Liver (tissue), 8 donors: ENCODE measurements at regions not wholly inside any gene's neighbourhood (a gene's known extent, or its start where the extent isn't known, plus 50 kb on each side); places are given as distances from the start of the nearest gene placed in this dataset.

Experiments used
- DNase-seq: peaks from one replicate; pipeline ENCODE4 v3.0.0-alpha.2; 2017; ENCODE audit warnings: low spot score
- H3K27ac ChIP-seq, 2 donors: one replicate each; pipeline ENCODE4 v1.7.0; 2013; ENCODE audit warnings: inconsistent platforms in 2 of 2, low read length in 2 of 2, control low read depth in 1 of 2, low read depth in 1 of 2, mild to moderate bottlenecking in 1 of 2
- H3K27me3 ChIP-seq, 4 donors: one replicate each; pipeline versions ENCODE4 v1.6.1 to v1.7.0; 2013; ENCODE audit warnings: low read length in 3 of 4, inconsistent platforms in 1 of 4, mild to moderate bottlenecking in 1 of 4, moderate library complexity in 1 of 4; ENCODE audit not compliant: control insufficient read depth in 4 of 4, insufficient read depth in 4 of 4
- H3K36me3 ChIP-seq, 4 donors: one replicate each; pipeline versions ENCODE4 v1.6.1 to v1.7.0; 2013; ENCODE audit warnings: low read length in 3 of 4, mild to moderate bottlenecking in 3 of 4, low read depth in 1 of 4, moderate library complexity in 1 of 4; ENCODE audit not compliant: control insufficient read depth in 4 of 4, insufficient read depth in 3 of 4
- H3K4me1 ChIP-seq, 4 donors: one replicate each; pipeline versions ENCODE4 v1.6.1 to v1.7.0; 2013; ENCODE audit warnings: low read length in 3 of 4, mild to moderate bottlenecking in 3 of 4, moderate library complexity in 1 of 4; ENCODE audit not compliant: control insufficient read depth in 4 of 4, insufficient read depth in 4 of 4
- H3K4me3 ChIP-seq, 3 donors: one replicate each; pipeline versions ENCODE4 v1.6.1 to v1.7.0; 2013; ENCODE audit warnings: low read length in 3 of 3, control low read depth in 1 of 3, low read depth in 1 of 3, mild to moderate bottlenecking in 1 of 3
- H3K9ac ChIP-seq, 2 donors: one replicate each; pipeline ENCODE4 v1.7.0; 2013; ENCODE audit warnings: low read length in 2 of 2, mild to moderate bottlenecking in 2 of 2, moderate library complexity in 2 of 2, control low read depth in 1 of 2, low read depth in 1 of 2
- H3K9me3 ChIP-seq, 4 donors: one replicate each; pipeline versions ENCODE4 v1.6.1 to v1.7.0; 2013; ENCODE audit warnings: low read length in 3 of 4; ENCODE audit not compliant: control insufficient read depth in 4 of 4
- EGR1 ChIP-seq, 2 donors: IDR thresholded peaks; 2 replicates each; pipeline ENCODE4 v1.6.1; 2016 to 2018; ENCODE audit warnings: antibody characterized with exemption in 2 of 2, low read depth in 2 of 2
- FOXA1 ChIP-seq: IDR thresholded peaks from 2 replicates; pipeline ENCODE4 v1.6.1; 2016; ENCODE audit warnings: antibody characterized with exemption
- FOXA2 ChIP-seq: IDR thresholded peaks from 2 replicates; pipeline ENCODE4 v1.6.1; 2016; ENCODE audit warnings: antibody characterized with exemption
- GABPA ChIP-seq, 2 donors: IDR thresholded peaks in 1 of 2; conservative IDR thresholded peaks in 1 of 2; 2 replicates each; pipeline ENCODE4 v1.6.1; 2016; ENCODE audit warnings: antibody characterized with exemption in 2 of 2, mild to moderate bottlenecking in 1 of 2, moderate library complexity in 1 of 2
- HNF4A ChIP-seq, 2 donors: conservative IDR thresholded peaks; 2 replicates each; pipeline ENCODE4 v1.6.1; 2016; ENCODE audit warnings: antibody characterized with exemption in 2 of 2, mild to moderate bottlenecking in 2 of 2
- HNF4G ChIP-seq: IDR thresholded peaks from 2 replicates; pipeline ENCODE4 v1.6.1; 2016; ENCODE audit warnings: antibody characterized with exemption
- JUND ChIP-seq, 2 donors: IDR thresholded peaks; 2 replicates each; pipeline ENCODE4 v1.6.1; 2016; ENCODE audit warnings: antibody characterized with exemption in 2 of 2
- NR2F2 ChIP-seq: IDR thresholded peaks from 2 replicates; pipeline ENCODE4 v1.6.1; 2016; ENCODE audit warnings: antibody characterized with exemption
- RAD21 ChIP-seq, 2 donors: IDR thresholded peaks; 2 replicates each; pipeline ENCODE4 v1.6.1; 2016; ENCODE audit warnings: antibody characterized with exemption in 2 of 2, mild to moderate bottlenecking in 2 of 2
- RXRA ChIP-seq, 2 donors: IDR thresholded peaks; 2 replicates each; pipeline ENCODE4 v1.6.1; 2017 to 2018; ENCODE audit warnings: antibody characterized with exemption in 2 of 2, mild to moderate bottlenecking in 1 of 2
- SP1 ChIP-seq: IDR thresholded peaks from 2 replicates; pipeline ENCODE4 v1.6.1; 2018; ENCODE audit warnings: antibody characterized with exemption, mild to moderate bottlenecking
- TAF1 ChIP-seq: conservative IDR thresholded peaks from 2 replicates; pipeline ENCODE4 v1.6.1; 2016; ENCODE audit warnings: antibody characterized with exemption, mild to moderate bottlenecking
- YY1 ChIP-seq: IDR thresholded peaks from 2 replicates; pipeline ENCODE4 v1.6.1; 2016; ENCODE audit warnings: antibody characterized with exemption, mild to moderate bottlenecking
- WGBS: extraction: QIAGEN DNeasy Blood & Tissue Kit; methylation state at CpG from one replicate; pipeline ENCODE4 v1.1.7; 2013; 5-methylcytosine and 5-hydroxymethylcytosine counted together
- TF ChIP-seq, protein P1 (sequence below): fragments of 150-350 bp; IDR thresholded peaks from 2 replicates; pipeline ENCODE4 v1.5.1; 2017; ENCODE audit warnings: improper control_type of control experiment, low read depth, low read length; ENCODE audit not compliant: missing input control
- TF ChIP-seq, protein P2 (sequence below): IDR thresholded peaks from 2 replicates; pipeline ENCODE4 v1.6.1; 2016; ENCODE audit warnings: antibody characterized with exemption
- TF ChIP-seq, protein P3 (sequence below): IDR thresholded peaks from 2 replicates; pipeline ENCODE4 v1.6.1; 2016; ENCODE audit warnings: antibody characterized with exemption
- TF ChIP-seq, protein P4 (sequence below): IDR thresholded peaks from 2 replicates; pipeline ENCODE4 v1.6.1; 2016; ENCODE audit warnings: antibody characterized with exemption
- TF ChIP-seq, protein P5 (sequence below): IDR thresholded peaks from 2 replicates; pipeline ENCODE4 v1.6.1; 2016; ENCODE audit warnings: antibody characterized with exemption, mild to moderate bottlenecking
- donor health status: healthy.
- donor health status: healthy.
- donor health status: healthy.
- donor health status: healthy.
- donor health status: healthy.

DNA sequence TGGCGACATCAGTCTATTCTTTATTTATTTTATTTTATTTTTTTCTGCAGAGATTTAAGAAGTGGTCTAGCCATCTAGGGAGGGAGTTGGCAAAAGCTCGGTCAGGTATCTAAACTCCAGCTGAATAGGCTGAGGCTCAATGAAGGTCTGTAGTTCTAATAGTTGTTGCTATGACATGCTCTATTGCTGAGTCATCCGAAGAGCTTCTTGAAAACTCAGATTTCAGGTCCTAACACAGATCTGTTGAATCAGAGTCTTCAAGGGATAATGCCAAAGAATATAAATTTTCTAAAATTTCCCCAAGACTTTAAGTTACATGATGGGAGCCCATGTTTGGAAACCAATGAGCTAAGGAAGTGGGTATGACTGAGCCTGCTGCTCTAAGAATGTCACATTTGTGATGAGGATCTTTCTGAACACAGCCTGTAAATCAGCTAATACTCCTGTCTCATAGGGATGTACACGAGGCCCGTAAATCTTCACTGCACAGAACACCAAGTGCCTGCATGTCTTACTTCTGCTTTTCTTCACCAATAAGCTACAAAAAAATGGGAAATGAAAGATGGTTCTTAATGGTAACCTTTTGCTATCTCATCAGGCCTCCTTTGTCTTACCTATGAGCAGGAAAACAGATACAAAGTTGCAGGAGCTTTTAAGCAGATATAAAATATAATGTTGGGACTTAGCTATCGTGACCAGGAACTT, 901.4 kb upstream of the API5 start:
- H3K36me3 ChIP-seq, result no peaks in the 10 kb centered on the region
- H3K4me3 ChIP-seq, result no peak overlapping the region
- 59% methylated on average over 6 of the region's 6 CpGs for WGBS
- H3K27me3 ChIP-seq, result no peaks in the 10 kb centered on the region
- no peaks in the 10 kb centered on the region for H3K9me3 ChIP-seq
- no peaks in the 10 kb centered on the region for H3K4me1 ChIP-seq
- no peak for DNase-seq
- TF ChIP-seq TAF1 (no peak), SP1 (no peak), NR2F2 (no peak), HNF4G (no peak), FOXA1 (no peak), YY1 (no peak), JUND (IDR thresholded peaks at IDR 0.05) (no peak), RXRA (IDR thresholded peaks at IDR 0.05) (no peak), EGR1 (IDR thresholded peaks at IDR 0.05; ENCODE audit: low read depth in 2 of 2) (no peak), HNF4A (conservative IDR thresholded peaks at IDR 0.05) (no peak), GABPA (IDR thresholded peaks at IDR 0.05 in 1 of 2, conservative IDR thresholded peaks at IDR 0.05 in 1 of 2) (no peak), RAD21 (IDR thresholded peaks at IDR 0.05) (no peak), FOXA2 (no peak)
- TF ChIP-seq, protein P1, sequence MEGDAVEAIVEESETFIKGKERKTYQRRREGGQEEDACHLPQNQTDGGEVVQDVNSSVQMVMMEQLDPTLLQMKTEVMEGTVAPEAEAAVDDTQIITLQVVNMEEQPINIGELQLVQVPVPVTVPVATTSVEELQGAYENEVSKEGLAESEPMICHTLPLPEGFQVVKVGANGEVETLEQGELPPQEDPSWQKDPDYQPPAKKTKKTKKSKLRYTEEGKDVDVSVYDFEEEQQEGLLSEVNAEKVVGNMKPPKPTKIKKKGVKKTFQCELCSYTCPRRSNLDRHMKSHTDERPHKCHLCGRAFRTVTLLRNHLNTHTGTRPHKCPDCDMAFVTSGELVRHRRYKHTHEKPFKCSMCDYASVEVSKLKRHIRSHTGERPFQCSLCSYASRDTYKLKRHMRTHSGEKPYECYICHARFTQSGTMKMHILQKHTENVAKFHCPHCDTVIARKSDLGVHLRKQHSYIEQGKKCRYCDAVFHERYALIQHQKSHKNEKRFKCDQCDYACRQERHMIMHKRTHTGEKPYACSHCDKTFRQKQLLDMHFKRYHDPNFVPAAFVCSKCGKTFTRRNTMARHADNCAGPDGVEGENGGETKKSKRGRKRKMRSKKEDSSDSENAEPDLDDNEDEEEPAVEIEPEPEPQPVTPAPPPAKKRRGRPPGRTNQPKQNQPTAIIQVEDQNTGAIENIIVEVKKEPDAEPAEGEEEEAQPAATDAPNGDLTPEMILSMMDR, result no peak
- TF ChIP-seq, protein P2, sequence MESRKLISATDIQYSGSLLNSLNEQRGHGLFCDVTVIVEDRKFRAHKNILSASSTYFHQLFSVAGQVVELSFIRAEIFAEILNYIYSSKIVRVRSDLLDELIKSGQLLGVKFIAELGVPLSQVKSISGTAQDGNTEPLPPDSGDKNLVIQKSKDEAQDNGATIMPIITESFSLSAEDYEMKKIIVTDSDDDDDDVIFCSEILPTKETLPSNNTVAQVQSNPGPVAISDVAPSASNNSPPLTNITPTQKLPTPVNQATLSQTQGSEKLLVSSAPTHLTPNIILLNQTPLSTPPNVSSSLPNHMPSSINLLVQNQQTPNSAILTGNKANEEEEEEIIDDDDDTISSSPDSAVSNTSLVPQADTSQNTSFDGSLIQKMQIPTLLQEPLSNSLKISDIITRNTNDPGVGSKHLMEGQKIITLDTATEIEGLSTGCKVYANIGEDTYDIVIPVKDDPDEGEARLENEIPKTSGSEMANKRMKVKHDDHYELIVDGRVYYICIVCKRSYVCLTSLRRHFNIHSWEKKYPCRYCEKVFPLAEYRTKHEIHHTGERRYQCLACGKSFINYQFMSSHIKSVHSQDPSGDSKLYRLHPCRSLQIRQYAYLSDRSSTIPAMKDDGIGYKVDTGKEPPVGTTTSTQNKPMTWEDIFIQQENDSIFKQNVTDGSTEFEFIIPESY, result no peak
- TF ChIP-seq, protein P3, sequence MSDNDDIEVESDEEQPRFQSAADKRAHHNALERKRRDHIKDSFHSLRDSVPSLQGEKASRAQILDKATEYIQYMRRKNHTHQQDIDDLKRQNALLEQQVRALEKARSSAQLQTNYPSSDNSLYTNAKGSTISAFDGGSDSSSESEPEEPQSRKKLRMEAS, result no peak
- TF ChIP-seq, protein P4, sequence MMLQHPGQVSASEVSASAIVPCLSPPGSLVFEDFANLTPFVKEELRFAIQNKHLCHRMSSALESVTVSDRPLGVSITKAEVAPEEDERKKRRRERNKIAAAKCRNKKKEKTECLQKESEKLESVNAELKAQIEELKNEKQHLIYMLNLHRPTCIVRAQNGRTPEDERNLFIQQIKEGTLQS, result no peak
- TF ChIP-seq, protein P5, sequence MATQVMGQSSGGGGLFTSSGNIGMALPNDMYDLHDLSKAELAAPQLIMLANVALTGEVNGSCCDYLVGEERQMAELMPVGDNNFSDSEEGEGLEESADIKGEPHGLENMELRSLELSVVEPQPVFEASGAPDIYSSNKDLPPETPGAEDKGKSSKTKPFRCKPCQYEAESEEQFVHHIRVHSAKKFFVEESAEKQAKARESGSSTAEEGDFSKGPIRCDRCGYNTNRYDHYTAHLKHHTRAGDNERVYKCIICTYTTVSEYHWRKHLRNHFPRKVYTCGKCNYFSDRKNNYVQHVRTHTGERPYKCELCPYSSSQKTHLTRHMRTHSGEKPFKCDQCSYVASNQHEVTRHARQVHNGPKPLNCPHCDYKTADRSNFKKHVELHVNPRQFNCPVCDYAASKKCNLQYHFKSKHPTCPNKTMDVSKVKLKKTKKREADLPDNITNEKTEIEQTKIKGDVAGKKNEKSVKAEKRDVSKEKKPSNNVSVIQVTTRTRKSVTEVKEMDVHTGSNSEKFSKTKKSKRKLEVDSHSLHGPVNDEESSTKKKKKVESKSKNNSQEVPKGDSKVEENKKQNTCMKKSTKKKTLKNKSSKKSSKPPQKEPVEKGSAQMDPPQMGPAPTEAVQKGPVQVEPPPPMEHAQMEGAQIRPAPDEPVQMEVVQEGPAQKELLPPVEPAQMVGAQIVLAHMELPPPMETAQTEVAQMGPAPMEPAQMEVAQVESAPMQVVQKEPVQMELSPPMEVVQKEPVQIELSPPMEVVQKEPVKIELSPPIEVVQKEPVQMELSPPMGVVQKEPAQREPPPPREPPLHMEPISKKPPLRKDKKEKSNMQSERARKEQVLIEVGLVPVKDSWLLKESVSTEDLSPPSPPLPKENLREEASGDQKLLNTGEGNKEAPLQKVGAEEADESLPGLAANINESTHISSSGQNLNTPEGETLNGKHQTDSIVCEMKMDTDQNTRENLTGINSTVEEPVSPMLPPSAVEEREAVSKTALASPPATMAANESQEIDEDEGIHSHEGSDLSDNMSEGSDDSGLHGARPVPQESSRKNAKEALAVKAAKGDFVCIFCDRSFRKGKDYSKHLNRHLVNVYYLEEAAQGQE, result no peak
- no peak overlapping the region for H3K9ac ChIP-seq
- no peak overlapping the region for H3K27ac ChIP-seq
